Choroid plexus epithelial cell (primary cell): ENCODE measurements at regions not wholly inside any gene's neighbourhood (a gene's known extent, or its start where the extent isn't known, plus 50 kb on each side); places are given as distances from the start of the nearest gene placed in this dataset.

Experiments used
- DNase-seq: peaks from one replicate; pipeline ENCODE4 v3.0.0-alpha.2; 2010; ENCODE audit warnings: low read depth
- H3K4me3 ChIP-seq: 2 replicates; pipeline ENCODE4 v1.5.1; 2011; ENCODE audit warnings: low read depth, mild to moderate bottlenecking, control low read depth, low read length, moderate library complexity
- TF ChIP-seq, protein P1 (sequence below): conservative IDR thresholded peaks from 2 replicates; pipeline ENCODE4 v1.5.1; 2011; ENCODE audit warnings: low read depth, mild to moderate bottlenecking, control low read depth, inconsistent platforms, low read length, moderate library complexity

DNA sequence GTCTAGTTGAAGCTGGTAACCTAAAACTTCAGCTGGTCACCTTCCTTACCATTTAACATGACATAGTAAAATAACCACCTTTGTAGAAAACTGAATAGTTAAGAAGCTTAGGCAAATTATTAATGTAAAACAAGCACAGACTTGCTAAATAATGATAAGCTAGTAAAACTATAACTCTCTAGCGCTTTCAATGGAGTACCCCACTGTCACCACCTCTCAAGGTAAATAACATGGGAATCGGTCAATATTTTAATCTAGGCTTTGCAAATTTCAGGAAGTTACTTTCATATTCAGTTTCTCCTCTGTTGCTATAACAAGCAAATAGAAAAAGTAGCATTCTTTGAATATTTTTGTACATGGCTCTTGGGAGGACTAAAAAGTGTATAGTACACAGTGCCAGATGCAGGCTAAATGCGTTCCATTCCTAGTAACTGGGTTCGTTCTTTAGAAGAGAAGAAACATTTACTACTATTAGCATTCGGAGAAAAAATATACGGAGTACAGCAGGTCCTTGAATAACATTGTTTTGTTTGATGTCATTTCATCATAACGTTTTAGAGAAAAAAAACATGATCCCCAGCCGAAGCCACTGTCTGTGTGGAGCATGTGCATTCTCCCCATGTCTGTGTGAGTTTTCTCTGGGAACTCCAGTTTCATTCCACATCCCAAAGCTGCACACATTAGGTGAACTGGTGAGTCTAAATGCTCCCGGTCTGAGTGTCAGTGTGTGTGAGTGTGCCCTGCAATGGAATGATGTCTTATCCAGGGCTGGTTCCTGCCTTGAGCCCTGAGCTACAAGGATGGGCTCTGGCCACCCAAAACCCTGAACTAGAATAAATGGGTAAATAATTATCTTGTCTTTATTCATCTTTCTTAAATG lies 52.5 kb downstream of the EPRS1 start:
- TF ChIP-seq, protein P1, sequence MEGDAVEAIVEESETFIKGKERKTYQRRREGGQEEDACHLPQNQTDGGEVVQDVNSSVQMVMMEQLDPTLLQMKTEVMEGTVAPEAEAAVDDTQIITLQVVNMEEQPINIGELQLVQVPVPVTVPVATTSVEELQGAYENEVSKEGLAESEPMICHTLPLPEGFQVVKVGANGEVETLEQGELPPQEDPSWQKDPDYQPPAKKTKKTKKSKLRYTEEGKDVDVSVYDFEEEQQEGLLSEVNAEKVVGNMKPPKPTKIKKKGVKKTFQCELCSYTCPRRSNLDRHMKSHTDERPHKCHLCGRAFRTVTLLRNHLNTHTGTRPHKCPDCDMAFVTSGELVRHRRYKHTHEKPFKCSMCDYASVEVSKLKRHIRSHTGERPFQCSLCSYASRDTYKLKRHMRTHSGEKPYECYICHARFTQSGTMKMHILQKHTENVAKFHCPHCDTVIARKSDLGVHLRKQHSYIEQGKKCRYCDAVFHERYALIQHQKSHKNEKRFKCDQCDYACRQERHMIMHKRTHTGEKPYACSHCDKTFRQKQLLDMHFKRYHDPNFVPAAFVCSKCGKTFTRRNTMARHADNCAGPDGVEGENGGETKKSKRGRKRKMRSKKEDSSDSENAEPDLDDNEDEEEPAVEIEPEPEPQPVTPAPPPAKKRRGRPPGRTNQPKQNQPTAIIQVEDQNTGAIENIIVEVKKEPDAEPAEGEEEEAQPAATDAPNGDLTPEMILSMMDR: no peak
- no peak overlapping the region for H3K4me3 ChIP-seq
- peak; percentile 50 for DNase-seq

DNA sequence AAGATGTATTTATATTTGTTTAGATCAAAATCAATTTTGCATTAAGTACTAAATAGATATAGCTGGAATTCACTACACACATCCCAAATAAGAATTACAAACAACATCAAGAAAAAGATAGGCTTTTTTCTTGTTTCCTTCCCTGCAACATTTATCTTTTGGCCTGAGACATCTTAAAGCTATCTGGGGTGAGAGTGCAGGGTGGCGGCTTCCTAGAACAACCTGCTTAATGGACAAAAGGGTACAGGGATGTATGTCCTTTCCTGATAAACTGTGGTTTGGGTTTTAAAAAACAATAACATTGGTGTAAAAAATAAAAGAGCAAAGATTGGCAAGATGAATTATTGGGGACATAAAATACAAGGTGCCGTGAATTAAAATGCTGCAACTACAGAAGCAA lies 54.4 kb downstream of the EPRS1 start:
- no peak for DNase-seq
- TF ChIP-seq, protein P1: no peak
- H3K4me3 ChIP-seq: no peak overlapping the region

DNA sequence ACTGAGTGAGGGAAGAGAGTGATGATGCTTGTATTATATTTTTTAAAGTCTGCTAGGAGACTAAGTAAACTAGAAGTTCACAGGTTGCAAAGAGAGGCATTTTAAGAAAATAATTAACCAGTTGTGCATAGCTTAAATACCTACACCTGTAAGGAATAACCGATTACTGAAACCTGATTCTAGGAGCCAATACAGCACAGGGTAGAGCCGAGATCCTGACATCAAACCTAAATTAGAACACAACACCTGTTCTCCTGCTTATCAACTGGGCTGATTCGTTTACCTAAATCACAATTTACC lies 54.8 kb downstream of the EPRS1 start:
- DNase-seq: no peak
- TF ChIP-seq, protein P1: no peak

DNA sequence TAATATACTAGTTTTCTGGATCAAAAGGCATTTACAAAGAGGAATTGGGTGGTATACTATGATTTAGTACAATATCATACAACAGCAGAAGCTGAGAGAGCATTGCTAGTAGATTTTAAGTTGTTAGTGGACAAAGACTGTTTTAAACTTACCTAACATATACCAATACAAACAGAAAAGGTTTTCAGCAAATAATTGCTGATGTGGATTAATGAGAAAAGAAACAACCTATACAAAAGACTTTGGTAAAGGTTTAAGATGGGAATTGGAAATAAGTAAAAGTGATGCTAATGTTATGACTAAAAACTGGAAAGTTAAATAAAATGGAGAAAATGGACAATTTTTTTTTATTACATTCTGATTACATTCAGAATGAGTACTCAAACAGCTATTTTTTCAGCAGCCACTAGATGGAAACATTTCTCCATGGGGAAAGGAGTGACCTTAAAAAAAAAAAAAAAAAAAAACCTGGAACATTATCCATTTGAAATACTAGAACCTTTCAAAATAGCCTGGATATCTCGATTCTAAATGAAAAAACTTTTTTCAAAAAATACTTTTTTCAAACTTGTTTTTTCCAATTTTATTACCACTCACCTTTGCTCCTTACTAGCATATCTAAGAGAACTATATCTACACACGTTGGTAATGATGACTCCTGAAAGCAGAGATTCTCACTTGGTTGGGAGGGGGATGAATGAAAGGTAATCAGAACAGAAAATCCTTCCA lies 55.4 kb downstream of the EPRS1 start:
- TF ChIP-seq, protein P1: peak; percentile 64
- no peak overlapping the region for H3K4me3 ChIP-seq
- DNase-seq: peak; percentile 70

More for the DNA sequence above, 54.8 kb downstream of the EPRS1 start:
- no peak overlapping the region for H3K4me3 ChIP-seq

DNA sequence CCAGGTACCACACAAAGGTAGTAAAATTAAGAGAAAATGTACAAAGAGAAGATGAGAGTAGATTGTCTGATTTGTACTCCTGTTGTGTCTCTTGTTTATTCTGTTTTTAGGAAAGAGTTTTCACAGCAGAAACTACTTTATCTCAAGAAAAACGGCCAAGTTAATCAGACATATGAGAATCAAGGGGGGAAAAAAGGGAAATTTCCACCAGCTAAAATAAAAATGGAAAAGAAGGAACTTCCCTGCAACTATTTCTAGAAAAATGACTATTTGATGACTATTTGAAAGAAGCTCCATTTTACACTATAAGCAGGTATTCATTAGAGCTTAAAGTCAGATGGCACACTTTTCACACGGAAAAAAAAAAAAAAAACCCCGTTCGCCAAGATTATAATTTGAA lies 56.5 kb downstream of the EPRS1 start:
- no peak overlapping the region for H3K4me3 ChIP-seq
- no peak for DNase-seq
- TF ChIP-seq, protein P1: no peak

DNA sequence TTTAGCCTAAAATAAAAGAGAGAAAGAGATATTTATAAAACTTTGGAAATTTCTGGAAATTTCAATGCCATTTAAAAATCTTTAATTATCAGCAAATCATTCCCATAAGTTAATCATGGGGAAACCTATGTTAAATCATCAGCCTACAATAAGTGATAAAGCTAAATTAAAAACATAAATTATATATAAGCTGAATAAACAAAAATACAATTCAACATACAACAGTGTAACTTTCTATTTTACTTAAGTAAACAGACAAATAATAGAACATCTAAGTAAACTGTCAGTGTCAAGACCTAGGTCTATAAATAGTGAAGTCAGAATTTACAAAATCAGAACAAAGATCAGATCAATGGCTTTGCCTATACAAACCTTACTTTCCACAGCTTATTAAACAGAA lies 57.5 kb downstream of the EPRS1 start:
- no peak for DNase-seq
- TF ChIP-seq, protein P1: no peak
- H3K4me3 ChIP-seq: no peak overlapping the region
